Gastrocnemius medialis (tissue), 4 donors: ENCODE measurements at regions not wholly inside any gene's neighbourhood (a gene's known extent, or its start where the extent isn't known, plus 50 kb on each side); places are given as distances from the start of the nearest gene placed in this dataset.

ENCODE experiments used
- POLR2A ChIP-seq, 2 donors: fragments of 450-650 bp; IDR thresholded peaks; one replicate each; pipeline ENCODE4 v1.6.1; 2017; ENCODE audit warnings: antibody characterized with exemption in 2 of 2, mild to moderate bottlenecking in 2 of 2, moderate library complexity in 2 of 2
- TF ChIP-seq, protein P1 (sequence below), 5 experiments: fragments of 450-650 bp in 3 of 5; fragments of 200-600 bp in 2 of 5; sonication (generic) in 2 of 5; IDR thresholded peaks in 4 of 5; conservative IDR thresholded peaks in 1 of 5; 1 replicate in 4 of 5; 2 replicates in 1 of 5; pipeline ENCODE4 v1.5.1; 2016 to 2019; ENCODE audit warnings: antibody characterized with exemption in 5 of 5, mild to moderate bottlenecking in 3 of 5, moderate library complexity in 3 of 5

DNA sequence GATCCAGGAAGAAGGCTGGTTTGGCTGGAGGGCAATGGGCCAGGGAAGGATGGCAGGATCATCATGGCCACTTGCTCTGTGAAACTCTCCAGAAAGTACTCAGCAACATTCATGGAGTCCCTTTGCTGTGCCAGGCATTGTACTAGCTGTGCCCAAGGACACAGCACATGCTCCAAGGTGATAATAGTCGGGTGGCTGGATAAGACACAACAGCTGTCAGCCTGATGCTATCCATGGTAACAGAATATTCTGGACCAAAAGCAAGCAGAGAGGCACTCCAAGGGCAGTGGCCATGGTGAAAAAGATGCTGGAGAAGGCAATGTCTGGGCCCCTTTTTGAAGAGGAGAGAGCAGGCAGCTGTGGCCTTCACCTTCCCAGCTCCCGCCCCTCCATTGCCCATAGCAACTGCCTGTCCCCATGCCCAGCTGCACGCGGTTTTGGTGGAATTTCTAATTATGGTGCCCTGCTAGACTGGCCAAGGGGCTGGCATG is 113.8 kb upstream of the CPEB4 start:
- TF ChIP-seq, protein P1, sequence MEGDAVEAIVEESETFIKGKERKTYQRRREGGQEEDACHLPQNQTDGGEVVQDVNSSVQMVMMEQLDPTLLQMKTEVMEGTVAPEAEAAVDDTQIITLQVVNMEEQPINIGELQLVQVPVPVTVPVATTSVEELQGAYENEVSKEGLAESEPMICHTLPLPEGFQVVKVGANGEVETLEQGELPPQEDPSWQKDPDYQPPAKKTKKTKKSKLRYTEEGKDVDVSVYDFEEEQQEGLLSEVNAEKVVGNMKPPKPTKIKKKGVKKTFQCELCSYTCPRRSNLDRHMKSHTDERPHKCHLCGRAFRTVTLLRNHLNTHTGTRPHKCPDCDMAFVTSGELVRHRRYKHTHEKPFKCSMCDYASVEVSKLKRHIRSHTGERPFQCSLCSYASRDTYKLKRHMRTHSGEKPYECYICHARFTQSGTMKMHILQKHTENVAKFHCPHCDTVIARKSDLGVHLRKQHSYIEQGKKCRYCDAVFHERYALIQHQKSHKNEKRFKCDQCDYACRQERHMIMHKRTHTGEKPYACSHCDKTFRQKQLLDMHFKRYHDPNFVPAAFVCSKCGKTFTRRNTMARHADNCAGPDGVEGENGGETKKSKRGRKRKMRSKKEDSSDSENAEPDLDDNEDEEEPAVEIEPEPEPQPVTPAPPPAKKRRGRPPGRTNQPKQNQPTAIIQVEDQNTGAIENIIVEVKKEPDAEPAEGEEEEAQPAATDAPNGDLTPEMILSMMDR (IDR thresholded peaks at IDR 0.05 in 4 of 5, conservative IDR thresholded peaks at IDR 0.05 in 1 of 5): no peak
- TF ChIP-seq POLR2A (IDR thresholded peaks at IDR 0.05): no peak
